ENCODE measurements at regions not wholly inside any gene's neighbourhood (a gene's known extent, or its start where the extent isn't known, plus 50 kb on each side); places are given as distances from the start of the nearest gene placed in this dataset.

- no peak for TF ChIP-seq CTCF (IDR thresholded peaks at IDR 0.05; ENCODE audit: low read depth, low read length)
- Histone ChIP-seq H3K4me3 (ENCODE audit: low read depth, low read length) (no peak overlapping the region), H3K9me3 (ENCODE audit: control insufficient read depth, insufficient read depth, low read length) (no peaks in the 10 kb centered on the region), H3K27ac (ENCODE audit: low read depth, low read length) (no peak overlapping the region), H3K27me3 (ENCODE audit: control insufficient read depth, insufficient read depth, low read length) (peaks cover 1% of the 10 kb centered on the region)
- ChIA-PET CTCF (interaction anchor here (0.5 to 0.8 kb wide), 2 partner anchors 932 to 959 kb away, joined by 3 to 5 read pairs; no protein-coding TSS in a partner anchor), POLR2A (no interaction called here)
- DNase-seq (ENCODE audit: low read depth, low spot score): no peak
These were observed 258.7 kb downstream of the TTC32 start for GRCh38 chr2:19643117-19643518.

- CTCF ChIA-PET: no interaction called here
- POLR2A ChIA-PET: no interaction called here
- Histone ChIP-seq H3K27ac (ENCODE audit: low read depth, low read length) (no peak overlapping the region), H3K9me3 (ENCODE audit: control insufficient read depth, insufficient read depth, low read length) (no peaks in the 10 kb centered on the region), H3K4me3 (ENCODE audit: low read depth, low read length) (no peak overlapping the region), H3K27me3 (ENCODE audit: control insufficient read depth, insufficient read depth, low read length) (peaks cover 3% of the 10 kb centered on the region)
- TF ChIP-seq CTCF (IDR thresholded peaks at IDR 0.05; ENCODE audit: low read depth, low read length): no peak
- no peak for DNase-seq (ENCODE audit: low read depth, low spot score)
These were observed 259.3 kb downstream of the TTC32 start for GRCh38 chr2:19642501-19642900.

- Histone ChIP-seq H3K27me3 (ENCODE audit: control insufficient read depth, insufficient read depth, low read length) (peaks cover 7% of the 10 kb centered on the region), H3K9me3 (ENCODE audit: control insufficient read depth, insufficient read depth, low read length) (no peaks in the 10 kb centered on the region), H3K27ac (ENCODE audit: low read depth, low read length) (no peak overlapping the region), H3K4me3 (ENCODE audit: low read depth, low read length) (no peak overlapping the region)
- POLR2A ChIA-PET: no interaction called here
- TF ChIP-seq CTCF (IDR thresholded peaks at IDR 0.05; ENCODE audit: low read depth, low read length): no peak
- CTCF ChIA-PET: no interaction called here
- no peak for DNase-seq (ENCODE audit: low read depth, low spot score)
These were observed 265.8 kb downstream of the TTC32 start for GRCh38 chr2:19635951-19636510.

- no peak for TF ChIP-seq CTCF (IDR thresholded peaks at IDR 0.05; ENCODE audit: low read depth, low read length)
- no peaks in the 10 kb centered on the region for H3K9me3 ChIP-seq (ENCODE audit: control insufficient read depth, insufficient read depth, low read length)
- ChIA-PET CTCF (interaction anchor here (1.2 kb wide), 1 partner anchor 8 kb away, joined by 4 read pairs; no protein-coding TSS in a partner anchor), POLR2A (no interaction called here)
- H3K27ac ChIP-seq (ENCODE audit: low read depth, low read length): no peak overlapping the region
- H3K4me3 ChIP-seq (ENCODE audit: low read depth, low read length): no peak overlapping the region
- peaks cover 3% of the 10 kb centered on the region for H3K27me3 ChIP-seq (ENCODE audit: control insufficient read depth, insufficient read depth, low read length)
- DNase-seq (ENCODE audit: low read depth, low spot score): no peak
These were observed 269.3 kb downstream of the TTC32 start for GRCh38 chr2:19632403-19632991.

- CTCF ChIA-PET: interaction anchor here (0.6 to 0.7 kb wide), 3 partner anchors 14 to 1113 kb away, joined by 3 to 6 read pairs (median 4); no protein-coding TSS in a partner anchor
These were observed 269.9 kb downstream of the TTC32 start for GRCh38 chr2:19631871-19632270.

More at GRCh38 chr2:19631871-19632270, 269.9 kb downstream of the TTC32 start:
- Histone ChIP-seq H3K27ac (ENCODE audit: low read depth, low read length) (no peak overlapping the region), H3K9me3 (ENCODE audit: control insufficient read depth, insufficient read depth, low read length) (no peaks in the 10 kb centered on the region), H3K4me3 (ENCODE audit: low read depth, low read length) (no peak overlapping the region), H3K27me3 (ENCODE audit: control insufficient read depth, insufficient read depth, low read length) (peaks cover 3% of the 10 kb centered on the region)
- no peak for TF ChIP-seq CTCF (IDR thresholded peaks at IDR 0.05; ENCODE audit: low read depth, low read length)
- POLR2A ChIA-PET: no interaction called here
- no peak for DNase-seq (ENCODE audit: low read depth, low spot score)
